LNCaP clone FGC (cell line): ENCODE measurements at regions not wholly inside any gene's neighbourhood (a gene's known extent, or its start where the extent isn't known, plus 50 kb on each side); places are given as distances from the start of the nearest gene placed in this dataset.

Experiments
- DNase-seq: peaks from one replicate; pipeline ENCODE4 v3.0.0-alpha.2; 2011; ENCODE audit warnings: low read depth
- H3K4me3 ChIP-seq: 2 replicates; pipeline ENCODE4 v1.5.1; 2011; ENCODE audit warnings: mild to moderate bottlenecking, low read depth, low read length, control low read depth
- TF ChIP-seq, protein P1 (sequence below): IDR thresholded peaks from 2 replicates; pipeline ENCODE4 v1.5.1; 2012; ENCODE audit warnings: mild to moderate bottlenecking; ENCODE audit not compliant: control insufficient read depth, insufficient read depth; ENCODE audit errors: extremely low read depth

- H3K4me3 ChIP-seq, result no peak overlapping the region
- no peak for DNase-seq
- TF ChIP-seq, protein P1, sequence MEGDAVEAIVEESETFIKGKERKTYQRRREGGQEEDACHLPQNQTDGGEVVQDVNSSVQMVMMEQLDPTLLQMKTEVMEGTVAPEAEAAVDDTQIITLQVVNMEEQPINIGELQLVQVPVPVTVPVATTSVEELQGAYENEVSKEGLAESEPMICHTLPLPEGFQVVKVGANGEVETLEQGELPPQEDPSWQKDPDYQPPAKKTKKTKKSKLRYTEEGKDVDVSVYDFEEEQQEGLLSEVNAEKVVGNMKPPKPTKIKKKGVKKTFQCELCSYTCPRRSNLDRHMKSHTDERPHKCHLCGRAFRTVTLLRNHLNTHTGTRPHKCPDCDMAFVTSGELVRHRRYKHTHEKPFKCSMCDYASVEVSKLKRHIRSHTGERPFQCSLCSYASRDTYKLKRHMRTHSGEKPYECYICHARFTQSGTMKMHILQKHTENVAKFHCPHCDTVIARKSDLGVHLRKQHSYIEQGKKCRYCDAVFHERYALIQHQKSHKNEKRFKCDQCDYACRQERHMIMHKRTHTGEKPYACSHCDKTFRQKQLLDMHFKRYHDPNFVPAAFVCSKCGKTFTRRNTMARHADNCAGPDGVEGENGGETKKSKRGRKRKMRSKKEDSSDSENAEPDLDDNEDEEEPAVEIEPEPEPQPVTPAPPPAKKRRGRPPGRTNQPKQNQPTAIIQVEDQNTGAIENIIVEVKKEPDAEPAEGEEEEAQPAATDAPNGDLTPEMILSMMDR, result no peak
Observed at GRCh38 chr11:112477581-112478317, 217.1 kb upstream of the PLET1 start.

GRCh38 chr11:112478806-112479205, 218.1 kb upstream of the PLET1 start:
- no peak overlapping the region for H3K4me3 ChIP-seq
- TF ChIP-seq, protein P1, result no peak
- DNase-seq, result no peak

- no peak overlapping the region for H3K4me3 ChIP-seq
- DNase-seq, result no peak
- TF ChIP-seq, protein P1, result no peak
Observed at GRCh38 chr11:112481431-112481830, 220.8 kb upstream of the PLET1 start.

GRCh38 chr11:112481893-112482292, 221.2 kb upstream of the PLET1 start:
- H3K4me3 ChIP-seq, result no peak overlapping the region
- TF ChIP-seq, protein P1, result no peak
- DNase-seq, result no peak

GRCh38 chr11:112485280-112485679, 224.6 kb upstream of the PLET1 start:
- TF ChIP-seq, protein P1, result no peak
- H3K4me3 ChIP-seq, result no peak overlapping the region
- DNase-seq, result no peak

DNA sequence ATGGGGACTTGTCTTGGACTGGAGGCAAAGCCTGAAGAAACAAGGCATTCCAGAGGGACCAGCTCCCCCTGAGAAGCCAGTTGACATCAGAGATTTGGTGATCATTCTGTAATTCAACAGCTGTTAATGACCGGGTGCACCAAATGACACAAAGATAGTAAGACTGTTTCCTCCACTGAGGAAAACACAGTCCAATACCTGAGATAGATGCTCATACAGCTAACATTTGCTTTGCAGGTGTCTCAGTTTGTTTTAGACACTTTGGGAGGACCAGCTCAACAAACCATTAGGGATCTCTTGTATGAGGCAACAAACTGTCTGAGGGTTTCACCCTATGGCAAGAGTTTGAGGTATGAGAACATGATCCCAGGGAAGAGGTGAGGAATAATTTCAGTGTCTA, 237.2 kb upstream of the PLET1 start:
- DNase-seq, result no peak
- TF ChIP-seq, protein P1, result no peak
- no peak overlapping the region for H3K4me3 ChIP-seq

DNA sequence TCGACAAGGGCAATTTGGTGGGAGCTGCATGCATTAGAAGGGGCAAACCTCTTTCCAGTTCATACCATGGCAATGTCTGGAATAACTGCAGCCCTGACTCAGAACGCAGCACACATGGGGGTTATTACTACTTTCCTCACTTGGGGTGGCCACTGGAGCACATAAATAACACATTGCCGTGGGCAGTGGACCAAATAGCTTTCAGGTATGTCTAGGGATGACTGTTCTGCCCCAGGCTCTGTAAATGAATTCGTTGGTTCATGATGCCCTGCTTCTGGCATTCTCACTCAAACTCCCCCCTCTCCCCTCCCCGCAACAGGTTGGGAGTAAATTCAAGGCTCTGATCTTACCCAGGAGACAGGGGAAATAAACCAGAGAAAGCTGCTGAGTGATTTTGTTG, 238.0 kb upstream of the PLET1 start:
- TF ChIP-seq, protein P1, result no peak
- no peak overlapping the region for H3K4me3 ChIP-seq
- DNase-seq, result no peak
